HG02970 (cell line): ENCODE measurements at regions not wholly inside any gene's neighbourhood (a gene's known extent, or its start where the extent isn't known, plus 50 kb on each side); places are given as distances from the start of the nearest gene placed in this dataset.
"Not testable (repeated sequence)": the region's sequence is repeated elsewhere in the genome, so short reads cannot be mapped to it uniquely, and the experiment has no call there.

Experiments used
- ATAC-seq: cut with Tn5 transposase; IDR thresholded peaks from one replicate; pipeline ENCODE4 v1.9.1; 2021; ENCODE audit warnings: mild to moderate bottlenecking, moderate library complexity, moderate number of reproducible peaks; ENCODE audit not compliant: unreplicated experiment, low FRiP score

DNA sequence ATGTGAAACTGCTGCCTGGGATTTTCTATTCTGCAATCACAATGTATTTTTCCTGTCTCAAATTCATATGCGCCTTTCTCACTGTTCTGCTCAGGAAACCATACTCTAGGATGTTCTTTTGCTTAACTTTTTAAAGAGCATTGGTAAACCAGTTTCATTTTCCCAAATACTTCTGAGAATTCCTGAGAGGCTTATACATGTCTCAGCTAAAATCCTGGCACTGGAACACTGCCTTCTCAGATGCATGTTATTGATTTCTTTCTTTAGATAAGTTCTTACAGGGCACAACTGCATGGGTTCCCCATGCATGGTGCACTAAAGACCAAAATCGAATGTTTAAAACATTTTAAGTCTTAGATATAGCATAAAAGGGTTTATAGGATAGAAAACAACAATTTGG, 178.3 kb upstream of the PLSCR5 start:
- no peak for ATAC-seq

DNA sequence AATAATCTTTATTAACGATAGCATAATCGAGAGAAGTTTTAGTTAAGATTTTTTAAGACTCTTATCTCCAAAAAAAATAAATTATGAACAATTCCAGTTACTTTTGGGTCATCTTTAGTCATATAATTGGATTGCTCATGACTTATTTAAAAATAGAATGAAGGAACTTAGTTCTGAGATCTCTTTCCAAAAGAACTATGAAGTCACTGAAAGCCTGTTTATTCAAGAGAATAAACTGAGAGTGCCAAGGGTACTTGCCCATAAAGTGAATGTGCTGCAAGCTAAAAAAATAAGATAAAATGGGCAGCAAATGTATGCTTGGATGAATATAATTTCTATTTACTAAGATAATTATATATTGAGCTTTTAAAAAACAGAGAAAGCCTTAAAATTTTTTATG, 176.5 kb upstream of the PLSCR5 start:
- ATAC-seq, result no peak

DNA sequence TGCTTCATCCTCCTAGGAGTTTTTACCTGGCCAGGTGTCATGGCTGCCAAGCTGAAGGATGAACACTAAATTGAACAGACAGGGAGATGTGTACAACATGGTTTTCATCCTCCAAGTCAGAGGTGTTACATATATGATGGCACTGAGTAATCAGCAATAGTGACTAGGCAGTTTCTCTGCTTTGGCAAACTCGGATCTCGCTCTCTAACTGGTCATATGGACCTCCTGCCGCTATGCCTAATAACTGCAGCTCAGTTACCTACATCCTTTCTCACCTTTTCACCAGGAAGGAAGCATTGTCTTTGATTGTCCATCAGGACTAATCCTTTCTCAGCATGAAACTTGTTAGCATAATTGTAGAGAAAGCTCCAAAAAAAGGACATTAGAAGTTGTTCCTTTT, 175.9 kb upstream of the PLSCR5 start:
- no peak for ATAC-seq

DNA sequence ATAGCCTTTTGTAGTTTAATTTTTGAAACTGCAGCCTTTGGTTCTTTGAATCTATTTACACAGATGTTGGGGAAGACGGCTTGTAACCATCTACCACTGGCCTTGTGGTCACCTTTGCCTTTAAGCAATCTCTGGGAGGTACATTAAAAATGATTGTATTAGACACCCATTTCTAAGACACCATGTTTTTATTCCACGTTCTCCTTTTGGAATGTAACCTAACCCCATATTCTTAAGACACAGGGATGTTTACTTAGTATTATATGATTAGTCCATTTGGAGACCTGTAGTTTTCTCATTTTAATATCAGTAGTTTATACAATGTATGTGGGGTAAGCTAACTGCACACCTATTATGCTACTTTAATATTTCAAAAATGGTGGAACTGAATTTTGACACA, 175.1 kb upstream of the PLSCR5 start:
- ATAC-seq, result no peak

DNA sequence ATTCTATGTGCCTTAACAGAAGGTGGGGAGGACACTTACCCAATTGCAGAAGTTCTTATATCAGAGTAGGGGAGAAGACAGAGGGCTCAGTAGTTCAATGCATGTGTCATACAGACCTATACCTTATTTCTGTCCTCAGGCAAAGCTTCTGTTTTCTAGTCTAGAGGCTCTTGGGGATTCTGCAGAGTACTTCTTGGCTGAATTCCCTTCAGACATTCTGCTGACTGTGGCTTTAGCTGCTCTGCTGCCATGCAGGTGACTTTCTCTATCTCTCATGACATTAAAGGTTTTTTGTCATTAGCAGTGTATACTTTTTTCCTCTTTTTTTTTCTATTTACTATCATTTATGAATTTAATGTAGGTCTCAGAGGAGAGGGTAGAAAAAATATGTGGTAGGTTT, 172.8 kb upstream of the PLSCR5 start:
- no peak for ATAC-seq

DNA sequence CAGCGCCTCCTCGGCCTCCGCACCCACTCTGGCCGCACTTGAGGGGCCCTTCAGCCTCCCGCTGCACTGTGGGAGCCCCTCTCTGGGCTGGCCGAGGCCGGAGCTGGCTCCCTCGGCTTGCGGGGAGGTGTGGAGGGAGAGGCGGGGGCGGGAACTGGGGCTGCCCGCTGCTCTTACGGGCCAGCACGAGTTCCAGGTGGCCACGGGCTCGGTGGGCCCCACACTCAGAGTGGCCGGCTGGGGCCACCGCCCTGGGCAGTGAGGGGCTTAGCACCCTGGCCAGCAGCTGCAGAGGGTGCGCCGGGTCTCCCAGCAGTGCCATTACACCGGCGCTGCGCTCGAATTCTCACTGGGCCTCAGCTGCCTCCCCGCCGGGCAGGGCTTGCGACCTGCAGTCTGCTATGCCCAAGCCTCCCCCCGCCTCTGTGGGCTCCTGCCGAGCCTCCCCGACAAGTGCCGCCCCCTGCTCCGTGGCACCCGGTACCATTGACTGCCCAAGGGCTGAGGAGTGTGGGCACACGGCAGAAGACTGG, 167.1 kb upstream of the PLSCR5 start:
- no peak for ATAC-seq

DNA sequence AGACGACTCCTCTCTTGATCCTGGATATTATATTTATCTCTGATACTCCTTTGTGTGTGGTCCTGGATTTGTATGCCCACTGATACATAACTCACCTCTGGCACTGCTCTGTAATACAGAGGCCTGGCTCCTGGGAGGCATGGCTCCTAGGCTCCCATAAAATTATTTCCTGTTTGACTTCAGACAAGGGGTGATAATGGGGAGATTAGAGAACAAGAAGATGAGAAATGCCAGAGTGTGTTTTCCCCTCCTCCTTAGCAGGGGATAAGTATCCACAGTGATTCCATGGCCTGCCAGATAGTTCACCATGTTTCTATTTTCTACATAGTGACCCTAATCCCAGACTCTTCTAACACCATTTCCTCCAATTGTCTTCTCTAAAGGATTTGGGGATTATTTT, 165.7 kb upstream of the PLSCR5 start:
- no peak for ATAC-seq

DNA sequence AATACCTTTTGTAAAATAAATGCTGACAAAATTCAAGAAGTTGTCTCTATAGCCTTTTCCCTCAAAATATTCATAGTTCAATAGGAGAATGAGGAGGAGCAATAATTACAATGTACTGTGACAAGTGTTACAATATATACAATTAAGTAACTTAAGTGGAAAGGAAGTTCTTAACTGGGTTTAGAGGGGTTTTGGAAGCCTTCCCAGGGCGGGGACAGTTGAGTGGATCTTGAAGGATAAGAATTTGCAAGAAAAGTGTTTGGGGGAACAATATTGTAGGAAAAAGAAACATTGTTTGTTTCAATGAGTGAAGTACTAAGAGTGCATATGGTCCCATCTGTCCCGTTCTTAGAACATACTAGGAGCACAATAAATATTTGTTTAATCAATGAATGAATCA, 165.2 kb upstream of the PLSCR5 start:
- no peak for ATAC-seq

DNA sequence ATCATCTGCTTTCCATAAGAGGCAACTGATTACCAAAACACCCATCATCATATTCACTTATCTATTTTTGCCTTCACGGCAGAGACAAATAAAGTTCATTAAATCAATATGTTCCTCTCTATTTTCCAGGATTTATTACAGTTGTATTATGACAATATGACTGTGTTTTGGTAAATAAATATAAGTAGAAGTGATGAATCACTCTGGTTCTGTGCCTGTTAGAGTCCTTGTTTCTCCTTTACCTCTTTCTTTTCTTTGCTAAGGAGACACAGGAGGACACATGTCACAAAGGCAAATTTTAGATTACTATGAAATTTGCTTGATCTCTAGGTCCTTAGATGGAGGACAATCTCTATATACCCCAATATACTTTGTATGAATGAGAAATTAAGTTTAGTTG, 152.6 kb upstream of the PLSCR5 start:
- ATAC-seq, result no peak

DNA sequence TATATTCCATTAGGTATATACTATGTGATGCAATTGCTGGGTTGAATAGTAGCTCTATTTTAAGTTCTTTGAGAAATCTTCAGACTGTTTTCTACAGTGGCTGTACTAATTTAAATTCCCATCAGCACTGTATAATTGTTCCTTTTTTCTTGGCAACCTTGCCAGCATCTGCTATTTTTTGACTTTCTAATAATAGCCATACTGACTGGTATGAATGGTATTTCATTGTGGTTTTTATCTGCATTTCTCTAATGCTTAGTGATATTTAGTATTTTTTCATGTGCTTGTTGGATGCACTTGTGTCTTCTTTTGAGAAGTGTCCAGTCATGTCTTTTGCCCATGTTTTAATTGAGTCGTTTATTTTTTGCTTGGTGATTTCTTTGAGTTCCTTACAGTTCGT, 145.1 kb upstream of the PLSCR5 start:
- ATAC-seq, result no peak

DNA sequence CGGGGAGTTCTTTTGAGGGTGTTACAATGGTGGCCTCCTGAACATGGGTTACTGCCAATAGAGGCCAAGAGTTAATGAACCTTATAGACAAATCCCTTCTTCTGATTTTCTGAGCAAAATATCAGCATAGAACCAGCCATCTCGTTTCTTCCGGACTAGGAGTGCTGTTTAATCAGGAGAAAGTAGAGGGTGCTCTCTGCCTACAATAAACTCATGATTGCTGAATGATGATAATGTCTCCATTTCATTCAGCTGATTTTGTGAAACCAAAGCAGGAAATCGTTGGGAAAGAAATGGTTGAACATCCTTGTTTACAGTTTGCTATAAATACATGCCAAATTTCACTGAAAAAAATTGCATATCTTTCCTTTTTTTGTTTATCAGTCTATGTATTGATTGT, 142.8 kb upstream of the PLSCR5 start:
- ATAC-seq, result no peak

DNA sequence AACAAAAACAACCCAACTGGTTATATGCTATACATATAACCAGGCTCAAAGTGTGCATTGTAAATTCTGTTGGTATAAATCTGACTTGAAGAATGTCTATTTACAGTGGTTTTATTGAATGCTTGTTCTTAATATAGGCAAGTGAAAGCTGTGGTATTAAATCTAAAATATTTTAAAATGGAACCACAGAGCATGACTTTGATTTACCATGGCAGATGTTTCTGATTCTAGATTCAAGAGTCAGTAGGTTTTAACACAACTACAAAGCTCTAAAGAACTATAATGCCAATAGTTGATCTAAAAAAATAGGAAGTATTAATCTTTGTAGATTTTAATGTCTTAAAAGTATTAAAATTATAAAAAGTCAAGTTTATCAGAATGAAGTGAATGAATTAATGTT, 141.9 kb upstream of the PLSCR5 start:
- ATAC-seq, result no peak

DNA sequence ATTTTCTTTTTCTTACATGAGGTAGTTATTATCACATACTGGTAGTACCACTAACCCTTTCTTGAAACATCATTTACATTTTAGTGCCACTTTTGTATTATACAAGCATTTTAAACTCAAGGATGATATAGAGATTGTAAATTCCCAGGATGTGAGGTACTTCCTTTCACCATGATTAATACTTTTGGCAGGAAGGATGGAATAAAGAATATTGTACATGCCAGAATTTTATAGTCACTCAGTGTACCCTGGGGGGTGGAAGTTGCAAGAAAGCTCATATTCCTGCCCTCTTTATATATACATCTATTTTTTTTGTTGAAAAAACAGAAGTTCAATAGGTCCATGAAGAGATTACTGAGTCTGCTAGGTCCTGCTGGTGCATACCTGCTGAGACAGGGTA, 141.0 kb upstream of the PLSCR5 start:
- no peak for ATAC-seq

DNA sequence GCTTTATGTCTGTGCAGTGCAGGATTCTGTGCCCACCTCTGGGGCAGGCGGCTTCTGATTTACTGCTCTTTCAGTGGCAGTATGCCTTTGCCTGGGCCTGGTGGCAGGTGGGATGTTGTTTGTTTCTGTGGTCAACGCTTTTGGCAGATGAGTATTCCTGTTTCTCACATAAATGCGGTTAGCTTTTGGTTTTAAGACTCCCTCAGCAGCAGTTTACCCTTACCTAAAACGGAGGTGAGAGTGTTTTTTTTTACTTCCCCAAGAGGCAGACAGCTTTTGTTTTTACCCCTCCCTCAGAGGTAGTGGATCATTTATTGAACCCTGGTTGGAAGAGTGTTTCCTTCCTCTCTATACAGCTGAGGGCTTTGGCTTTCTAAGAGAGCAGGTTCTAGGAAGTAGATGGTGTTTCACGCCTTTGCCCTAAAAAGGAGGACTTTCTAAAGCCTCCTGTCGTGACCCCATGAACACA, 134.1 kb upstream of the PLSCR5 start:
- ATAC-seq, result no peak

DNA sequence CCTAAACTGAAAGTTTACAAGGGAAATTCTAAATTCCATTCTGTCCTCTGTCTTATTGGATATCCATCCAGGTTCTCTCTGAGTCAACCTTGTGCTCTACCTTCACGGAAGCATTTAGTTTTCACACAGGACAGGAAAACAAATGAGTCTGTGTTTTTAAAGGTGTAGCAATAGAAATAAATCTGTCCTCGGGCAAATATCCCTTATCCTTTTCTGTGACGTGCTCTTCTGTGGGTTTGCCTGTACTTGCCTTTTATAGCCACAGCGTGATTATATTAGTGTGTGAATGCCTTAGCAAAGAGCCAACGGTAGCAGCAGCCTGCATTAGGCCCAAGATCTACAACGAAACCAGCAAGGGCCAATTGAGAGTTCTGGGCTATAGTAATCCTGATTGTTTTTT, 127.2 kb upstream of the PLSCR5 start:
- ATAC-seq, result no peak

DNA sequence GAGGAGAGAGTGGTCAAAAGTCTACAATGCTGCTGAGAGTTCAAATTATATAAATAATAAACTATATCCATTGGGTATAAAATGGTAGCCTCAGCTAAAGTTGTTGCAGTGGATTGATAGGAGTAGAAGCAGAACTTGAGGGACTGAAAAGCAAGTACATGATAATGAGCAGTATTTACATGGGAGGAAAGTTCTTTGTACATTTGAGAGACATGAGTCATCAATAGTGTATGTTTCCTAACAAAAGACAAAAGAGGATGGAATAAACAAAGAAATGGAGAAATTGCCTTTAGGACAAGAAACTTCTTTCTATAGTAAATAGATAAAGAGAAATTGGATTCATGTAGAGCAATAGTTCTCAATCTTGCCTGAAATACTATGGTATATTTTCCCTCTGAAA, 110.0 kb upstream of the PLSCR5 start:
- no peak for ATAC-seq

DNA sequence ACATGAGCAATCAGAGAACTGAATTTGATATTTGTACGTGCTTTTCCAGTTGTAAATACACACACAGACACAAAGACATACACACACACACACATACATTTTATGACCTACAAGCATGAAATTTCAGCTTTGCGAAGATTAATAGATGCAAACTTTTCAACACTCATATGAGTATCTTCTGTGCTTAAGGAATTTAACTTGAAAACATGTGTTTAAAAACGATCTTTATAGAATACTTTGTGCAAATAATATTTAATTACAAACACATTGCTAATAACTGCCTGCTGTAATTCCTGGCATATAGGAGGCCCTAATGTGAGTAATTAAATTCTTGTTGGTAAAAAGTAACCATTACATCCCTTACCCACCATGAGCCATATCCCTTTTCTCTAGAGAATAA, 107.7 kb upstream of the PLSCR5 start:
- no peak for ATAC-seq

DNA sequence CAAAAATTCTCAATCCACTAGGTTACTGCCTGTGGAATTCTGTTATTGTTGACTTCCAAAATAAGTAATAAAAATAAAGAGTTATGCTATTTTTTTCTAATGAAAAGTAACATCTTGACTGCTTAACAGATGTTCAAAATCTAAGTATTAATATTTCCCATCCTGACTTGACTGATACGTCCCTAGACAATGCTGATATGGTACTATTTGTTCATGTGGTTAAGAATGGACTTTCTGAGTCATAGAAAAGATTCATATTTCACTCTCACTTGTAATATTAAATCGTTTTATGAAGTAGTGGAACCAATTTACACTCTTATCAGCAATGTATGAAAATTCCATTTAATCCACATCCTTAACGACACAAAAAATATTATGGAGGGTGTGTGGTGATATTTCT, 104.8 kb upstream of the PLSCR5 start:
- no peak for ATAC-seq

DNA sequence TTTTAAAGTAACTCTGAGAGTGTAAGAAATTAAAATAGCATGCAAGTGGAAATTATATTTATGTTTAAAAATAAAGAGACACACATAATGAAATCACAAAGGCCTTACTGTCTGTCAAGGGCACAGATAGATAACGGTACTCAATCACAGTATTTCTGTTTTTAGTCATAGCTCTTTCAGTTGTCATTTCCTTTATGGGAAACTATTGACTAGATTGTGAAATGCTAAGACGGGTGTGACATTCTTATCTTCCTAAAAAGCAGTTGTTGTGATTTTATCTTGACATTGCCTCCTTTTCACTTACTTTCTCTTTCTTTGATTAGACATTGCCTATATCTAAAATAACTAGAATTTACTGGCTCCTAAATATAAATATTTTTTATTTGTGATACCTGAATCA, 100.1 kb upstream of the PLSCR5 start:
- no peak for ATAC-seq

DNA sequence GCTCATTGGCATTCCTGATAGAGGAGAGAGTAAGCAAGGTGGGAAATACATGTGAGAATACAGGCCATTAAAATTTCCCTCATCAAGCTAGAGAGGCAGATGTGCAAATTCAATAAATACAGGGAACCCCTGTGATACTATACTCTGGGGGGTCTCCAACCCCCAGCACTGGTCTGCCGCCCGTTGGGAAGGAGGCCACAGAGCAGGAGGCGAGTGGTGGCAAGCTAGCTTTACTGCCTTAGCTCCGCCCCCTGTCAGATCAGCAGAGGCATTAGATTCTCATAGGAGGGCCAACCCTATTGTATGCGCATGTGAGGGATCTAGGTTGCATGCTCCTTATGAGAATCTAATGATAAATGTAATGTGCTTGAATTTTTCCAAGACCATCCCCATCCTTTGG, 97.1 kb upstream of the PLSCR5 start:
- no peak for ATAC-seq

DNA sequence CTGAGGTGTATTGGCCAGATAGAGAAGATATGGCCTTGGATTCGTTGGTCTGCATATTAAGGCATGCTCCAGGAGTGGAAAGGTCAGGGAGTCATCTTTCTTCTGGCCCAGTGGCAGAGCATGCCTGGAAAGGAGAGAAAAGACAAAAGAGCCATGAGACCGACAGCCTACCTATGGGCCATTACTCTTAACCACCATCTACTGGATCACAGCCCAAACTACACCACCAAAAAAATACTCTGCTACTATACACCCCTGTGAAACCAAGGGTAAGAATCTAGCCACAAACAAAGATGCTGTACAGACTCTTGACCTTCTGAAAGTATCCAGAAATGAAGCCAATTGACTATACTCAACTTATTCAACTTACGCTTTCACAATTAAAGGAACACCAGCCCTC, 96.1 kb upstream of the PLSCR5 start:
- ATAC-seq, result no peak

DNA sequence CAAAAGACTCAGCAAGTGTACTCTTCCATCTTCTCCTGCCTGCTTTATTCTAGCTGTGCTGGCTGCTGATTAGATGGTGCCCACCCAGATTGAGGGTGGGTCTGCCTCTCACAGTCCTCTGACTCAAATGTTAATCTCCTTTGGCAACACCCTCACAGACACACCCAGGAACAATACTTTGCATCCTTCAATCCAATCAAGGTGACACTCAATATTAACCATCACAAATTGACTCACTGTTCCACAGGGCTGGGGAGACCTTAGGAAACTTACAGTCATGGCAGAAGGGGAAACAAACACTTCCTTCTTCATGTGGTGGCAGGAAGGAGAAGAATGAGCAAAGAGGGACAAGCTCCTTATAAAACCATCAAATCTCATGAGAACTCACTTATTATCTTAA, 94.9 kb upstream of the PLSCR5 start:
- not testable (repeated sequence) for ATAC-seq

DNA sequence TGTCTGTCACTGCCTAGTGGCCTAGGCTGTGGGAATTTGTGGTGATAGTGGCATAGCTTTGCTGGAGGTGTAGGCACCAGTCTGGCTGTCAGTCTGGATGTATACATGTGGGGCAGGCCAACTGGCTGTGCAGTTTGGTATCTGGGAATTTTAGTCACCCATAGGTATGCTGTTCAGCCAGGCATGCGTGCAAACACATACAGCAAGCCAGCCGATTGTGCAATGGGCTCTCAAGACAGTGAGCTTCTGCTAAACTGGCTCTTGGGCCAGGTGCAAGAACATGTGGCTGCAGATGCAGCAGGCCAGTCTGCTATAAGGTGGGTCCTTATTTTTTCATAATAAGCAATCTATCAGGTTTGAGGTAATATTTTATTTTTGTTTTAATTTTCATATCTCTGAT, 87.1 kb upstream of the PLSCR5 start:
- no peak for ATAC-seq
